ENCODE measurements at regions not wholly inside any gene's neighbourhood (a gene's known extent, or its start where the extent isn't known, plus 50 kb on each side); places are given as distances from the start of the nearest gene placed in this dataset.

DNA sequence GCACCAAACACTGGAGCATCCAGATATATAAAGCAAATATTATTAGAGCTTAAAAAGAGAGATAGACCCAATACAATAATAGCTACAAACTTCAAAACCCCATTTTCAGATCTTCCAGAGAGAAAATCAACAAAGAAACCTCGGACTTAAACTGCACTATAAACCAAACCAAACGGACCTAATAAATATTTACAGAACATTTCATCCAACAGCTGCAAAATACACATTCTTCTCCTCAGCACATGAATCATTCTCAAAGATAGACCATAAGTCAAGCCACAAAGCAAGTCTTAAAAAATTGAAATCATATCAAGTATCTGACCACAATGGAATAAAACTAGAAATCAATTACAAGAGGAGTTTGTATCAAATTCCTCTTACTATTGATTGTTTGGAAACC is 140.2 kb upstream of the OTOS start:
- Histone ChIP-seq H3K36me3 (no peaks in the 10 kb centered on the region), H3K9me3 (peaks cover 3% of the 10 kb centered on the region), H3K4me3 (ENCODE audit: low read depth, low read length) (no peak overlapping the region), H3K27me3 (0 out of 2 replicates have a peak, but pooled peaks cover 6% of the 10 kb centered on the region), H3K4me1 (no peaks in the 10 kb centered on the region)
- DNase-seq: no peak
- TF ChIP-seq, protein P1, sequence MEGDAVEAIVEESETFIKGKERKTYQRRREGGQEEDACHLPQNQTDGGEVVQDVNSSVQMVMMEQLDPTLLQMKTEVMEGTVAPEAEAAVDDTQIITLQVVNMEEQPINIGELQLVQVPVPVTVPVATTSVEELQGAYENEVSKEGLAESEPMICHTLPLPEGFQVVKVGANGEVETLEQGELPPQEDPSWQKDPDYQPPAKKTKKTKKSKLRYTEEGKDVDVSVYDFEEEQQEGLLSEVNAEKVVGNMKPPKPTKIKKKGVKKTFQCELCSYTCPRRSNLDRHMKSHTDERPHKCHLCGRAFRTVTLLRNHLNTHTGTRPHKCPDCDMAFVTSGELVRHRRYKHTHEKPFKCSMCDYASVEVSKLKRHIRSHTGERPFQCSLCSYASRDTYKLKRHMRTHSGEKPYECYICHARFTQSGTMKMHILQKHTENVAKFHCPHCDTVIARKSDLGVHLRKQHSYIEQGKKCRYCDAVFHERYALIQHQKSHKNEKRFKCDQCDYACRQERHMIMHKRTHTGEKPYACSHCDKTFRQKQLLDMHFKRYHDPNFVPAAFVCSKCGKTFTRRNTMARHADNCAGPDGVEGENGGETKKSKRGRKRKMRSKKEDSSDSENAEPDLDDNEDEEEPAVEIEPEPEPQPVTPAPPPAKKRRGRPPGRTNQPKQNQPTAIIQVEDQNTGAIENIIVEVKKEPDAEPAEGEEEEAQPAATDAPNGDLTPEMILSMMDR (IDR thresholded peaks at IDR 0.05; ENCODE audit: low read depth, low read length): no peak

DNA sequence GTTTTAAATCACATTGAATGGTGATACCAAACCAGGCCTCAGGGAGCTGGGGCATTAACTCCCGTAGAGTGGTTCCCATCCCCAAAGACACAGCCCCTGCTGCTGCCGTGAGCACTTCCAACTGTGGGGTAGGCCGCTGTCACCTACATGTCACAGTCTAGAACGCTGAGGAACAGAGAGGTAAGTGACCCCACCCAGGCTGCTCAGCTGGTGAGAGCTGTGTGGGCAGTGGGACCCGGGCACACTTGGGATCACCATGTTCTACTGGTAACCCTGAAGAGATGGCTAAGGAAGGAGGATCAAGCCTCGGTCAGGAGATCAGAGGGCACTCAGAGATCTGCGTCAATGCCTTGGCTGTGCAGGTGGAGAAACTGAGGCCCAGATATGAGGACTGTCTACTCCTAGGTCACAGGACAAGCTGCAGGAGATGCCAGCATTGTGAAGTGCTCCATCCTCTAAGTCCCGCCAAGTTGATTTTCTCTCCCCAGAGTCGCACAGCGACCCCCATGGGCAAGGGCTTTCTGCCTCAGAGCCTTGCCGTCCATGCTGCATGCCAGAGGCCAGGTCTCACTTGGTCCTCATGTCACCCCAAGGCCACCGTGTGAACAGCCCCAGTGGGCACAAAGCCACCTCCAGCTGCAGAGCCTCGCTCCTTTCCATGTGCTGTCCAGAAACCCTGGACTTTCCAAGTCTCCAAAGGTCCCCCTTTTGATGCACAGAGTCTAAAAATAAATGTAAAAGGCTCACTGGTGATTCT is 144.2 kb upstream of the OTOS start:
- Histone ChIP-seq H3K4me1 (no peaks in the 10 kb centered on the region), H3K27me3 (0 out of 2 replicates have a peak, but pooled peaks cover 3% of the 10 kb centered on the region), H3K4me3 (ENCODE audit: low read depth, low read length) (no peak overlapping the region), H3K36me3 (no peaks in the 10 kb centered on the region), H3K9me3 (peaks cover 3% of the 10 kb centered on the region)
- TF ChIP-seq, protein P1 (IDR thresholded peaks at IDR 0.05; ENCODE audit: low read depth, low read length): no peak
- no peak for DNase-seq

DNA sequence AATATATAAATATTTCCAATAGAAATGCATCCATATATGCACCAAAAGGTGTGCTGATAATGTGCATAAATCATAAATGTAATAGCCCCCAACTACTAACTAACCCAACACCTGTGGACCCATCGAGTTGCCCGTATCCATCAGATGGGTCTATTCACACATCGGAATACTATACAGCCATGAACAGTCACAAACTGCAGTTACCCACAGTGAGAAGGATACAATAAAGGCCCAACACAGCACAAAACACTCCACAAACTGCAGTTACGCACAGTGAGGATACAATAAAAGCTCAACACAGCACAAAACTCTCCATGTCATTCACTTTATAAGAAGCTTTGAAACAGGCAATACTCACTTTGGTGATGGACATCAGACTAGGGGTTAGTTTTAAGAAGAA is 145.3 kb upstream of the OTOS start:
- H3K36me3 ChIP-seq: no peaks in the 10 kb centered on the region
- no peaks in the 10 kb centered on the region for H3K4me1 ChIP-seq
- 0 out of 2 replicates have a peak, but pooled peaks cover 3% of the 10 kb centered on the region for H3K27me3 ChIP-seq
- peaks cover 3% of the 10 kb centered on the region; the same call in 1 of the 2 replicates for H3K9me3 ChIP-seq
- H3K4me3 ChIP-seq (ENCODE audit: low read depth, low read length): no peak overlapping the region
- TF ChIP-seq, protein P1 (IDR thresholded peaks at IDR 0.05; ENCODE audit: low read depth, low read length): no peak
- no peak for DNase-seq

DNA sequence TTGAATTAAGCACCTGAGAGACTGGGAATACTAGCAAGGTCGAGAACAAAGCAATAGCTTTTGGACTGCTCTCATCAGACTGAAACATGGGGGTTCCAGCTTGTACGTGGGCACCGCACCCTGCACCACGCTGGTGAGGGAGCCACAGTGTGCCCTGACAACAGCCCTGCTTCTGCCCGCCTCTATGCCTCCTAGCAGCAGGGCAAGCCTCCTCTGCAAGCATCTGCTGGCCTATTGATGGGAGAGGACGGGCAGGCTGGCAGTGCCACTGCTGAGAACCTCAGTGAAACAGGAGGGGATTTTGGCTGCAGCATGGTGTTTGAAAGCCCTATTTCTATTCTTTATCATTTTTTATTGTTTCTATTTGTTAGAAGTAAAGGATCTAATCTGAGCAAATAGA is 146.1 kb upstream of the OTOS start:
- H3K4me3 ChIP-seq (ENCODE audit: low read depth, low read length): no peak overlapping the region
- TF ChIP-seq, protein P1 (IDR thresholded peaks at IDR 0.05; ENCODE audit: low read depth, low read length): no peak
- no peak for DNase-seq
- no peaks in the 10 kb centered on the region for H3K36me3 ChIP-seq
- H3K27me3 ChIP-seq: no peaks in the 10 kb centered on the region
- H3K4me1 ChIP-seq: no peaks in the 10 kb centered on the region
- peaks cover 3% of the 10 kb centered on the region; the same call in 1 of the 2 replicates for H3K9me3 ChIP-seq

DNA sequence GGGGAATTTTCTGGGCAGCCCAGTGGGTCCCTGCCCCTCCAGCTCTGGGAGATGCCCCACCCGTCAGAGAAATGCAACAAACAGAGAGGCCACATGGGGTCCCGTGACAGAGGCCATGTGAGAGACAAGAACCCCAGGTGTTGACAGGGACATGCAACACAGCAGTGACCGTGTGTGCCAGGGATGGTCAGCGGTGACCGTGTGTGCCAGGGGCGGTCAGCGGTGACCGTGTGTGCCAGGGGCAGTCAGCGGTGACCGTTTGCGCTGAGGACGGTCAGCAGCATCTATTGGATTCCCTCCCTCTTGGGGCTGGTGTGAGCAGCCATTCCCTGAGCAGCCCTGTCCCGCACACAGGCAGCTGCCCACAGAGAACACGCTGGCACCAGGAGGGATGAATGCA is 146.6 kb upstream of the OTOS start:
- TF ChIP-seq, protein P1 (IDR thresholded peaks at IDR 0.05; ENCODE audit: low read depth, low read length): no peak
- H3K4me3 ChIP-seq (ENCODE audit: low read depth, low read length): no peak overlapping the region
- H3K27me3 ChIP-seq: no peaks in the 10 kb centered on the region
- no peaks in the 10 kb centered on the region for H3K4me1 ChIP-seq
- no peaks in the 10 kb centered on the region for H3K36me3 ChIP-seq
- peaks cover 3% of the 10 kb centered on the region; the same call in 1 of the 2 replicates for H3K9me3 ChIP-seq
- no peak for DNase-seq

DNA sequence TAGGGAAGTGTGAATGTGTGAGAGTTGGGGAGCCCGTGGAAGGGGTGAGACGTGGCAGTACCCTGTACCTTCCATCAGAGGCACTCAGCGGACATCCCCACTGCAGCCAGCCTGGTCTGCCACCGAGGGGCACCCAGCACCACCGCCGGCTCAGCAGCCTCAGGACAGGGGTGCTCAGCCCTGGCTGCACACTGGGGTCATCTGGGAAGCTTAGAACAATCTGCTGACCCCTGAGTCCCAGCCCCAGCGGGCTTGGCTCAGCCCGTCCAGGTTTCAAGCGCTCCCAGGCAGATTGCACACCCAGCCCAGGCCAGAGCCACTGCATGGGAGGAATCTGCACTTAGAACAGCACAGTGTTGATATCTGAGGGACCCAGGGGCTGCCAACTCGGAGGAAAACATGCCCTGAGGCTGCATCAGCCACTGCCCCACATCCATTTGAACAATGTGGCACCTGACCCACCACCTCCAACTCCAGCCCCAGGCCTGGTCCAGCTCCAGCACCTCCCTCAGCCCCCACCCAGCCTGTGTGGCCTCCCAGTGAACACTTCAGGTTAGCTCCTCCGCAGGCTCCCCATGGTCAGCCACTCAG is 147.1 kb upstream of the OTOS start:
- peaks cover 3% of the 10 kb centered on the region; the same call in 1 of the 2 replicates for H3K9me3 ChIP-seq
- no peaks in the 10 kb centered on the region for H3K36me3 ChIP-seq
- no peak overlapping the region for H3K4me3 ChIP-seq (ENCODE audit: low read depth, low read length)
- no peak for DNase-seq
- no peaks in the 10 kb centered on the region for H3K4me1 ChIP-seq
- TF ChIP-seq, protein P1 (IDR thresholded peaks at IDR 0.05; ENCODE audit: low read depth, low read length): no peak
- H3K27me3 ChIP-seq: no peaks in the 10 kb centered on the region
